ENCODE measurements at regions not wholly inside any gene's neighbourhood (a gene's known extent, or its start where the extent isn't known, plus 50 kb on each side); places are given as distances from the start of the nearest gene placed in this dataset.

GRCh38 chr20:48010623-48011022 lies 225.3 kb upstream of the SULF2 start:
- DNase-seq: no peak
- Histone ChIP-seq H3K9me3 (ENCODE audit: severe bottlenecking) (peaks cover 14% of the 10 kb centered on the region), H3K27ac (no peak overlapping the region), H3K36me3 (no peaks in the 10 kb centered on the region), H3K27me3 (ENCODE audit: insufficient read depth, low read depth, severe bottlenecking) (no peaks in the 10 kb centered on the region), H3K4me3 (ENCODE audit: low read depth, low read length) (no peak overlapping the region)
- no peak for TF ChIP-seq CTCF (IDR thresholded peaks at IDR 0.05; ENCODE audit: low read depth, low read length)

GRCh38 chr20:48008850-48009515 lies 223.7 kb upstream of the SULF2 start:
- no peak for DNase-seq
- no peaks in the 10 kb centered on the region for H3K27me3 ChIP-seq (ENCODE audit: insufficient read depth, low read depth, severe bottlenecking)
- H3K9me3 ChIP-seq (ENCODE audit: severe bottlenecking): peaks cover 14% of the 10 kb centered on the region
- no peak for TF ChIP-seq CTCF (IDR thresholded peaks at IDR 0.05; ENCODE audit: low read depth, low read length)
- no peak overlapping the region for H3K4me3 ChIP-seq (ENCODE audit: low read depth, low read length)
- H3K27ac ChIP-seq: no peak overlapping the region
- H3K36me3 ChIP-seq: no peaks in the 10 kb centered on the region

GRCh38 chr20:48007351-48007750 lies 222.1 kb upstream of the SULF2 start:
- no peaks in the 10 kb centered on the region for H3K27me3 ChIP-seq (ENCODE audit: insufficient read depth, low read depth, severe bottlenecking)
- H3K9me3 ChIP-seq (ENCODE audit: severe bottlenecking): peaks cover 12% of the 10 kb centered on the region
- no peaks in the 10 kb centered on the region for H3K36me3 ChIP-seq
- no peak overlapping the region for H3K27ac ChIP-seq
- TF ChIP-seq CTCF (IDR thresholded peaks at IDR 0.05; ENCODE audit: low read depth, low read length): no peak
- H3K4me3 ChIP-seq (ENCODE audit: low read depth, low read length): no peak overlapping the region
- no peak for DNase-seq

- no peak for DNase-seq
- no peak overlapping the region for H3K4me3 ChIP-seq (ENCODE audit: low read depth, low read length)
- H3K27ac ChIP-seq: no peak overlapping the region
- no peaks in the 10 kb centered on the region for H3K27me3 ChIP-seq (ENCODE audit: insufficient read depth, low read depth, severe bottlenecking)
- H3K36me3 ChIP-seq: no peaks in the 10 kb centered on the region
- H3K9me3 ChIP-seq (ENCODE audit: severe bottlenecking): peaks cover 7% of the 10 kb centered on the region
- no peak for TF ChIP-seq CTCF (IDR thresholded peaks at IDR 0.05; ENCODE audit: low read depth, low read length)
Measured at GRCh38 chr20:48006036-48006833, 221.0 kb upstream of the SULF2 start.

GRCh38 chr20:48003021-48003420 lies 217.7 kb upstream of the SULF2 start:
- H3K27me3 ChIP-seq (ENCODE audit: insufficient read depth, low read depth, severe bottlenecking): no peaks in the 10 kb centered on the region
- TF ChIP-seq CTCF (IDR thresholded peaks at IDR 0.05; ENCODE audit: low read depth, low read length): no peak
- no peak overlapping the region for H3K27ac ChIP-seq

More at GRCh38 chr20:48003021-48003420, 217.7 kb upstream of the SULF2 start:
- Histone ChIP-seq H3K9me3 (ENCODE audit: severe bottlenecking) (peaks cover 6% of the 10 kb centered on the region), H3K36me3 (no peaks in the 10 kb centered on the region), H3K4me3 (ENCODE audit: low read depth, low read length) (no peak overlapping the region)
- DNase-seq: no peak

All from WERI-Rb-1 (cell line).